ENCODE measurements at regions not wholly inside any gene's neighbourhood (a gene's known extent, or its start where the extent isn't known, plus 50 kb on each side); places are given as distances from the start of the nearest gene placed in this dataset.

- in situ Hi-C loops (cut with HindIII; ENCODE audit: low pct_unique_long_range_greater_than_20kb, low sequenced_read_pairs) (no loop called here), intact Hi-C loops (cut with micrococcal nuclease; ENCODE audit: unreplicated experiment) (no loop called here)
- Histone ChIP-seq H3K36me3 (ENCODE audit: control insufficient read depth, insufficient read depth, low read length) (no peaks in the 10 kb centered on the region), H3K27ac (ENCODE audit: low read length) (no peak overlapping the region), H3K27me3 (ENCODE audit: control insufficient read depth, insufficient read depth, low read length) (no peaks in the 10 kb centered on the region), H3K4me1 (ENCODE audit: control insufficient read depth, insufficient read depth, low read length) (no peaks in the 10 kb centered on the region), H3K9me3 (ENCODE audit: control insufficient read depth, insufficient read depth, low read depth, low read length) (no peaks in the 10 kb centered on the region), H3K4me3 (ENCODE audit: low read depth in 2 of 2, low read length in 2 of 2) (no peak overlapping the region)
- CTCF ChIA-PET = no interaction called here
- POLR2A ChIA-PET = no interaction called here
- BruUV-seq (replicated peaks) = no TSS peak
- ATAC-seq (no peak), DNase-seq (ENCODE audit: low read depth, low spot score) (no peak)
- TF ChIP-seq POLR2AphosphoS5 (IDR thresholded peaks at IDR 0.05; ENCODE audit: low read depth, low read length) = no peak
- TF ChIP-seq CTCF (IDR thresholded peaks at IDR 0.05) = no peak
Observed at GRCh38 chr2:150219861-150220260, 267.6 kb downstream of the RND3 start.

- ATAC-seq = no peak
- TF ChIP-seq POLR2AphosphoS5 (IDR thresholded peaks at IDR 0.05; ENCODE audit: low read depth, low read length) = no peak
- TF ChIP-seq TCF7L2 (IDR thresholded peaks at IDR 0.05; ENCODE audit: low read depth, low read length) = no peak
- TF ChIP-seq REST (IDR thresholded peaks at IDR 0.05; ENCODE audit: insufficient read depth in 1 of 2, low read depth in 2 of 2, low read length in 1 of 2) = no peak
- TF ChIP-seq SIN3A (IDR thresholded peaks at IDR 0.05; ENCODE audit: borderline replicate concordance, insufficient read depth, low read depth, low read length) = no peak
- TF ChIP-seq CTCF (IDR thresholded peaks at IDR 0.05) = no peak
- no TSS peak for BruUV-seq (replicated peaks)
- Histone ChIP-seq H3K27me3 (ENCODE audit: control insufficient read depth, insufficient read depth, low read length) (no peaks in the 10 kb centered on the region), H3K27ac (ENCODE audit: low read length) (no peak overlapping the region), H3K9me3 (ENCODE audit: control insufficient read depth, insufficient read depth, low read depth, low read length) (no peaks in the 10 kb centered on the region), H3K4me3 (ENCODE audit: low read depth in 2 of 2, low read length in 2 of 2) (no peak overlapping the region), H3K36me3 (ENCODE audit: control insufficient read depth, insufficient read depth, low read length) (no peaks in the 10 kb centered on the region), H3K4me1 (ENCODE audit: control insufficient read depth, insufficient read depth, low read length) (no peaks in the 10 kb centered on the region)
- intact Hi-C loops (cut with micrococcal nuclease; ENCODE audit: unreplicated experiment) (no loop called here), in situ Hi-C loops (cut with HindIII; ENCODE audit: low pct_unique_long_range_greater_than_20kb, low sequenced_read_pairs) (no loop called here)
- CTCF ChIA-PET = no interaction called here
- no peak for DNase-seq (ENCODE audit: low read depth, low spot score)
- POLR2A ChIA-PET = no interaction called here
Observed at GRCh38 chr2:150215041-150215440, 272.4 kb downstream of the RND3 start.

- no peak for DNase-seq (ENCODE audit: low read depth, low spot score)
- Histone ChIP-seq H3K4me1 (ENCODE audit: control insufficient read depth, insufficient read depth, low read length) (no peaks in the 10 kb centered on the region), H3K9me3 (ENCODE audit: control insufficient read depth, insufficient read depth, low read depth, low read length) (no peaks in the 10 kb centered on the region), H3K4me3 (ENCODE audit: low read depth in 2 of 2, low read length in 2 of 2) (no peak overlapping the region), H3K27me3 (ENCODE audit: control insufficient read depth, insufficient read depth, low read length) (no peaks in the 10 kb centered on the region), H3K36me3 (ENCODE audit: control insufficient read depth, insufficient read depth, low read length) (no peaks in the 10 kb centered on the region), H3K27ac (ENCODE audit: low read length) (no peak overlapping the region)
- BruUV-seq (replicated peaks) = no TSS peak
- POLR2A ChIA-PET = no interaction called here
- intact Hi-C loops (cut with micrococcal nuclease; ENCODE audit: unreplicated experiment) (no loop called here), in situ Hi-C loops (cut with HindIII; ENCODE audit: low pct_unique_long_range_greater_than_20kb, low sequenced_read_pairs) (no loop called here)
- no peak for ATAC-seq
- TF ChIP-seq POLR2AphosphoS5 (IDR thresholded peaks at IDR 0.05; ENCODE audit: low read depth, low read length) (no peak), TCF7L2 (IDR thresholded peaks at IDR 0.05; ENCODE audit: low read depth, low read length) (0 out of 2 replicates have a peak, but pooled peaks have one; percentile 21)
- CTCF ChIA-PET = no interaction called here
Observed at GRCh38 chr2:150214626-150215025, 272.8 kb downstream of the RND3 start.
